ENCODE measurements at regions not wholly inside any gene's neighbourhood (a gene's known extent, or its start where the extent isn't known, plus 50 kb on each side); places are given as distances from the start of the nearest gene placed in this dataset.

DNA sequence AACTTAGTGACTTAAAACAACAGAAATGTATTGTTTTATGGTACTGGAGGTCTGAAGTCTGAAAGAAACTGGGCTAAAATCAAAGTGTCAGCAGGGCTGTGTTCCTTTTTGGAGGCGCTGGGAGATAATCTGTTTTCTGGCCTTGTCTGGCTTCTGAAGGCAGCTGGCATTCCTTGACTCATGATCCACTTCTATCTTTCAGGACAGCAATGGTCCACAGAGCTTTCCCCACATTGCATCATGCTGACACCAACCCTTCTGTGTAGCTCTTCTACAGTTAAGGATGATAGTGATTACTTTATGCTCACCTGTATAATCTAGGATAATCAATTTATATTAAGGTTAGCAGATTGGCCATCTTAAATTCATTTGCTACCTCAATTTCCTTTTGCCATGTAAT lies 392.1 kb downstream of the TDRD15 start:
- peak; percentile 31 for DNase-seq (ENCODE audit: low spot score)

DNA sequence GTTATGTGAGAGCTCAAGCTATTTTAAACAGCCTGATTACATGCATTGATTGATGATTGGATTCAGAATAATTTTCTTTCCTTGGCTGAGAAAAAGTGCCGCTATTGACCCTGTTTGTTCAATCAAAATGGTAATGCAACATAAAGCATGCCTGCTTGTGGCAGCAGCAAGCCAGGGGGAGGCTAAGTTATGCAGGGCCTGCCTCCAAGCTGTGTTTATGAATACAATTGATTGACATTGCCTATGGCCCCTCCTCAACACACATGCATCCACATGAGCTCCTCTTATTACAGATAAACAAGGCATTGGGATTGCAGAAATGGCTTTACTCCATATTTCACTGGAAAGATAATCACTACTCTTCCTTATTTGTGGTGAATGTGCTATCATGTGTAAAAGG lies 395.6 kb downstream of the TDRD15 start:
- no peak for DNase-seq (ENCODE audit: low spot score)

DNA sequence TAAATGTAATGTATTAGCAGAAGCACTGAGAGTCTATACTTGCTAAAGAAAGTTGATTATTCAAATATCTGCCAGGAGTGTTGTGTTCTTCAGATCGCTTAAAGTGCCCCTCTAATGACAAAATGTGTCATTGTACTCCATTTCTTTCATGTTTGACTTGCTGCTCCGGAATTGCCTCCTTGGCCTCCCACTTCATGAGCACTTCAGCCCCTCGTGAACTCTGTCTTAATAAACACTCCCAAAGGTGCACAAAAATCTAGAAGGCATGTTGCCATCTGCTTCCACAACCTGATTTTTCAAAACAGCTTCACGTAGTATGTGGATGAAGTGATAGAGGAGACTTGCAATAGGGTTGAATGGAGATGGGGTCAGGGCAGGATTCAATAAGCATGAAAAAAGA lies 396.1 kb downstream of the TDRD15 start:
- no peak for DNase-seq (ENCODE audit: low spot score)

DNA sequence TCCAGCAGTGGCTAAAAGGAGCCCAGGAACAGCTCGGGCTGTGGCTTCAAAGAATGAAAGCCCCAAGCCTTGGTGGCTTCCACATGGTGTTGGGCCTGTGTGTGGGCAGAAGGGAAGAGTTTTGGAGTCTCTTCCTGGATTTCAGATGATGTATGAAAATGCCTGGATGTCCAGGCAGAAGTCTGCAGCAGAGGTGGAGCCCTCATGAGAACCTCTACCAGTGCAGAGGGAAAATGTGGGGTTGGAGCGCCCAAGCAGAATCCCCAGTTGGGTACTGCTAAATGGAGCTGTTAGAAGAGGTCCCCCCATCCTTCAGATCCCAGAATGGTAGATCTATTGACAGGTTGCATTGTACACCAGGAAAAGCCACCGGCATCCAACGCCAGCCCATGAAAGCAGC lies 412.1 kb downstream of the TDRD15 start:
- DNase-seq (ENCODE audit: low spot score): no peak

DNA sequence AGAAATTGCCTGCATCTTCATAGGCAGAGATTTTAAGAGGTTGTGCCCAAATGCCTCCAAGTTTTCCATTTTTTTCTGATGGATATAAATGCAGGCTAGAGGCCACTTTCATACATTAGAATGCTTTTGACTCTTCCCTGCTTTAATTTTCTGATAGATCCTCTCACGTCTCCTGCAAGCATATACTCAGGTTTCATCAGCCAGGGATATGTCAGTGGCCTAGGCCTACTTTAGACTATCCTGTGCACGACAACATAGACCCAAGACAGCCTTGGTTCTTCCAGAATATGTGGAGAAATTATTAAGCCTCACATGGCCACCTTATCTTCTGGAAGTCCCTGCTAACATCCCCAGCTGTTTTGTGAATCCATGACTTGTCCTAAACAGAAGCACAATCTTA lies 415.9 kb downstream of the TDRD15 start:
- no peak for DNase-seq (ENCODE audit: low spot score)

DNA sequence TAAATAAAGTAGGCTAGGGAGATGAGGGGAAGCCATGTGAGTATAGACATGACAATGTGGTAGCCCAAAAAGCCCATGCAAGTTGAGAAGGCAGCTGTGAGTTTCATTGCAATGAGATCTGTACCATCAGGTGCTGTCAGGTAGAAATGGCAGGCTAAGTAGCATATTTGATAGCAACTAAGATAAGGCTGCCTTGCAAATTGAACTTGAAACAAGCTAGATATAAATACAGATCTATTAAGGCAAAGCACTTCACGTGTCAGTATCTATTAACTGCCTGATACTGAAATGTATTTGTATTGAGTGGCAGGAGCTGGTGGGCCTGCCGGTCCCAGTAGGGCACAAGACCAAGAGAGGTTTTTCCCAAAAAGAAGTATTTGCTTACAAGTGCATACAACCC lies 419.9 kb downstream of the TDRD15 start:
- no peak for DNase-seq (ENCODE audit: low spot score)

DNA sequence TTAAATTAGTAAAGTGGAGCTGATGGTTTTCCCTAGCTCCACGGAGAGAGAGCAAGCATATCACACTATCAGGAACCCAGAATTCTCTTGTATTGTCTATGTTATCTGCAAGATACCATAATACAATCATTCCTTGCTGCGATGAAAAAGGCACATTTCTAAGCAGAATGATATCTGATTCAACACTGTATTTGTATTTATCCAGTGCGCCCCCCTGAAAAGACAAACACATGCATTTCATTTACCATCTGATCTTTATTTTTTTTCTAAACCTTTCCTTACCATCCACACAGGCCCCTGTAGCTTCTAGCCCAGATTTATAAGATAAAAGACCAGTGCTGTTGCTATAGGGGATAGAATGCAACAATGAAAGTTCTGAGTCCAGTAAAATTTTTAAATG lies 420.6 kb downstream of the TDRD15 start:
- no peak for DNase-seq (ENCODE audit: low spot score)

DNA sequence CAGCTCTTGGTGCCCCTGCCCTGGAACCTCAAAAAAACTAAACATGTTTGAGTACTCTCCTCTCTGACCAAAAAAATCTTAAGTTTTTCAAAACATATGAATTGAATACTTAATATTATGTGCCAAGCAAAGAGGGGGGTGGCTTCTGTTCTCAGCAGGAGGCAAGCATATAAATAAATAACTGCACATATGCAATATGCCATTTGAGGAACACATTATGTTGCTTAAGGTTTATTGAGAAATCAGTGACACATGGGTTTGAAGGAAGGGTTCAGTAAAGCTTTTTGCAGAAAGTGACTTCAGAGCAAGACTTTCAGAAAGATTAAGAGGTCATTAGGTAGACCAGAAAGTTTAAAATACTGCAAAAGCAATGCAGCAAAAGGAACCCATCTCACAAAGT lies 429.2 kb downstream of the TDRD15 start:
- DNase-seq (ENCODE audit: low spot score): no peak

DNA sequence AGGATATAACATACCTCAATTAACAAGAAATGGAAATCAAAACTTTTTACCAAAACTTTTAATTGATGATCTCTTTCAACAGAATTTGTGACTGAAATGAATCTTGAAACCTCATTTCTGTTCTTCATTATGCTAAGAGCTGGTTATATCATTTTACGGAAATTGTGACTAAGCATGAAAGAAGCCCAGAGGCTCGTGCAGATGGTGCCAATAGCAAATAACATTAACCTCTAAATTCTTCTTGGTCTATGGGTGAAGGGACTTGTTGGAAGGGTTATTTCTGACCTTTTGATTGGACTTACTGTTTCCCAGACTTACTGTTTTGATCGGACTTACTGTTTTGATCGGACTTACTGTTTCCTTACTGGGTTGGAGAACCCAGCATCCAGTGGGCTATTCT lies 435.6 kb downstream of the TDRD15 start:
- no peak for DNase-seq (ENCODE audit: low spot score)

DNA sequence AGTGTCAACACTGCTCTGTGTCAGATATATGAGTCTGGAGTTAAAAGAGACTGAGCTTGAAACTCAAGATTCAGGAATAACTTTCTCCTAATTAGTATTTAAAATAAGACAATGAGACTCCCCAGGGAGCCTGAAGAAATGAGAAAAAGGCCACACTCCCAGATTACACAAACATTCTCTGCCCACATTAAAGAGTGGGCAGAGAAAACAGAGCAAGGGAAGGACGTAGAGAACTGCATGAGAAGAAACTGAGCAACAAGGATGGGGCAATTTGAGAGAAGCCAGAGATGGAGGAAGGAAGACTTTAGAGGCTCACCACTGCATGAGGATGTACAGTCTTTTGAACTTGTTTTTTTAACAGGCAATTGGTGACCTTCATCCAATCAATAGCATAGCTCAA lies 438.2 kb downstream of the TDRD15 start:
- DNase-seq (ENCODE audit: low spot score): no peak

DNA sequence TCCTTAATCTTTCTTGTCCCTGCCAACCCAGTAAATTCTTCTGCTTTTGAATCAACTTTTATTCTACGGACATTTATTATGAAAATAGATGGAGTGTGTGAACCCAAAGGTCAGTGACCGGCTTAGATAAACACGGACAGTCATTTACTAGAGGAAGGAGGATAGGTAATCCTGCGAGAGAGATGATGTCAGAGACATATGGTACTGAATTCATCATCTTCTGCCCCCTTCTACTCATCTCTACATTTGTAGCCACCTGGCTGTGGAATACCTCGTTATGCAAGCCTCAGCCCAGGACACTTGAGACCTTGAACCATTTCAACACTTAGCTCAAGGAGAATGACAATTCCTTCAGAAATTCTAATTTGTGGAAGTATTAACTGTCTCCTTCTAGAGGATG lies 443.6 kb downstream of the TDRD15 start:
- no peak for DNase-seq (ENCODE audit: low spot score)

DNA sequence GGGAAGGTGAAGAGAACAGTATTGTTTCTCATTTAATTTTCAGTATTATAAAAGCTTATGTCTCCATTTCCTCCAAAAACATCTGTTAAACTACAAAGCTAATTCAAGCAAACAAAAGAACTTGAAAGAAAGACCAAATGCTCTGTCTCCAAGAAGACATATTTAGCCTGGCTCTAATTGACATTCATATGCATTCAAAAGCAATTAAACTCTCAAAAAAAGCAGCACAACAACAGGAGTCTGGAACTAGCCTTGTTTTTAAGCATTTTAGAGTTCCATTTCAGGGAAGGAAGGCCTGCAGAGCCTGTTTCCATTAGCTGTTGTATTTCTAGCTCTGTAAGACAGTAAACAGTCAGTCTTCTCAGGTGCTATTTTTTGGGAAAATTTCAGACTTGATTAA lies 447.9 kb downstream of the TDRD15 start:
- DNase-seq (ENCODE audit: low spot score): no peak

DNA sequence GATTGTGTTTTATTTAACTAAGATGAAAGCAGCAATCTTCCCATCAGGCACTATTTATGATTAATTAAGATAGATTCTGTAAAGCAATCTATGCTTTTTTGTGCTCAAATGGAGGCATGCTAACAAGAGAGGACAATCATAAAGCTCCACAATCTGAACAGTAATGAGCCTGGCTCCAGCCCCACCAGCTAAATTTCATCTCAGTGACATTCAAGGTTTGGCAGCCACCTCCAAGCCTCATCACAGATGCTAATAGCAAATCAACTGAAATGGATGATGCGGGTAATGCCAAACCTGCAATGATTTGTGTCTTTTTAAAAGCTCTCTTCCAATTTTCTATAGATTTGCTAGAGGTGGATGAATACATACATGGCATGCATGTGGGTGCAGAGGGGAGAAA lies 456.6 kb downstream of the TDRD15 start:
- no peak for DNase-seq (ENCODE audit: low spot score)

DNA sequence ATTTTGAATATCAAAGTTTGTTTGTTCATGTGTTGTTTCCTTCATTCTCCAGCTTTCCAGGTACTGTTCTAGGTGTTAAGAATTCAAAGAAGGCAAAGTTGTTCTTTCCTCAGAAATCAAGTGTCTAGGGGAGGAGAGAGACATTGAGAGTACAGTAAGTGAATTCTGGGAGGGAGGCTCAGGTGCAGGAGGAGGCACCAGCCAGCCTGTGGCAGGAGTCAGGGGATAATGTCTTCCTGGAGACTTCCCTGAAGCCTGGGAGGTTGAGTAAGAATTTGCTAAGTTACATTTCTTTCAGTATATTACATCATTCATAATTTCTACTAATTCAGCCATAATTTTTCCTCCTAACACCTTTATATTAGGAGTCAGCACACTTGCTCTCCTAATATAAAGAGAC lies 462.1 kb downstream of the TDRD15 start:
- DNase-seq (ENCODE audit: low spot score): no peak

DNA sequence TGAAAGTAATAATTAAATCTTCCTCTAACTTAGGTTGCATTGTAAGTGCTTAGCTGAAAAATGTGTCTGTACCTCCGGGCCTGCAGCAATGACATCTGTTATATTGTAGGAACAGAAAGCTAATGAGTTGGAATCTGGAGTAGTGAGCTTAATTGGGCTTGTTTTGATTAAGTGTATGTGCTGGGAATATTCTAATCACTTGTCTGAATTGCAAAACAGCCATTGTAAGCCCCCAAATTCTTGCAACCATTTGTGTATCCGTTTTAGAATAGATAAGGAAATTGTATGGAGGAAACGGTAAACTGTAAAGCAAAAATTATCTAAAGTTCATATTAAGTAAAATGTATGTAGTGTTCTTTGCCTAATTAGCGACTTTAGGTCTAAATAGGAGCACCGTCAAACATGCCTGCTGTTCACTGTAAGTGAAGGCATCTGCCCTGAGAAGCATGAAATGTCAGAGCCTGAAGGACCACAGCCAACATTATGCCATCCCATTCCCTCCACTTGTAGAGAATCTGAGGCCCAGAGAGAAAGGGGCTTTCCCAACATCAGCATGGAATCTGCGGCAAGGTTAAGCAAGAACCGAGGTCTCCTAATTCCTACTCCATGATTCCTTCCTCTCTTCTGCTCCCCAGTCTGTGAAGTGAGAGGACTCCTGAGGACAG lies 466.4 kb downstream of the TDRD15 start:
- no peak for DNase-seq (ENCODE audit: low spot score)

DNA sequence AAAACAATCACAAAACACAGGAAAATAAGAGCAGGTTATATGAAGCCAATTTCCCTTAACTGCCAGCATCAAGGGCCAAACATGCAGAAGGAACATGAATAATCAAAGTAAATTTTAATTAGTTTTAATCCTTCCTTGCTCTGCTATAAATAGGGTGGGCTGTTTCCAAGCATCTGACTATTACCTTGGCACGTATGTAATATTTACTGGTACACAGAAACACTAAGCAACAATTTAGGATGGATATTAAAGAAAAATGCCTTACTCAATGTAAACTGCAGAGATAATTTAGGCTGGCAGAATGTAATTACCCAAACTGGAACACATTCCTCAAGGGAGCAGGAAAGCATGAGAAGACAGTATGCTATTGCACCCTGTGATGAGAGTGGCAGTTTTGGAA lies 468.2 kb downstream of the TDRD15 start:
- DNase-seq (ENCODE audit: low spot score): no peak

DNA sequence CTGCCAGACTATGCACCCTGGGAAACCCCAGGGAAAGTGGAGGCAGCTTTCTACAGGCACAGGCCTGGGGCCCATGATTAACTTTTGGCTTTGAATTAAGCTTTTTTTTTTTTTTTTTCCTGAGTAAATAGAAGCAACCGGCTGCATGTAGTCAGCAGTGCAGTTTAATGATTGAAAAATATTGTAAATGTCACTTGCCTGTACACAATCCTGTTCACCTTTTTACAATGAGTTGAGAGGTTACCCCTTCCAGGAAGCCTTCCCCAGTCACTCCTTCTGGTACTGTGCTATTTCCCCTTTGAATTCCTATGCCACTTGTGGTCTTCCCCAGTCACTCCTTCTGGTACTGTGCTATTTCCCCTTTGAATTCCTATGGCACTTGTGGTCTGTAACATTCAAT lies 475.6 kb downstream of the TDRD15 start:
- DNase-seq (ENCODE audit: low spot score): no peak

DNA sequence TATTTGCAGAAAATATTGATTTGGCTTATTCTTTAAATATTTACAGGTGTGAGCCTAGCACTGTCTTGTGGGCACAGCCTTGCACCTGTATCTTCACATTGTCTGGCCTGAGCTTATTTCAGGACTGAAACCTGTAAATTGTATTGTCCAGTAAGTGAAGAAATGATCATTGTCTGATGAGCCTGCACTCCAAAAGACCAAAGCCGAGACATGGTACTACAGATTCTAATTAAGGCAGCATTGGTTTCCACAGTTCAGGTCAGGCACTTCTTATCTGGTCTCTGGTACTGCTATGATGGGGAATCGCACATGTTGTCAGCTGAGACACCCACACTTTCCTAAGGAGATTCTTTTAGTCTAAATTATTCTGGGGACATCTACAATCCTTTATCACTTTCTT lies 479.0 kb downstream of the TDRD15 start:
- no peak for DNase-seq (ENCODE audit: low spot score)

DNA sequence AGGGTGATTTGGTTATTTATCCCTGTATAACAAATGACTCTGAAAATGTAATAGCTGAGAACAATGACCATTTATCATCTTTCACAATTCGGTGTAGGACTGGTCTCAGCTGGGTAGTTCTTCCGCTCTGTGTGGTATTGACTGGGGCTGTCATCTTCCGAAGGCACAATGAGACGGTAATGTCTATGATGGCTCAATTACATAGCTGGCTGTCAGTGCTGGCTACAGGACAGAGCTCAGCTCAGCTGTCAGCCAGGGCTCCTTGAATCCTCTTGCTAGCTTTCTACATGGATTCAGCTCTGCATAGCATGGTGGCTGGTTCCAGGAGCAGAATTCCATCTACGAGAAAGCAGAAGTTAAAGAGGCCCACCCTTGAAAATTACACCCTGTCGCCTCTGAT lies 483.8 kb downstream of the TDRD15 start:
- DNase-seq (ENCODE audit: low spot score): no peak

DNA sequence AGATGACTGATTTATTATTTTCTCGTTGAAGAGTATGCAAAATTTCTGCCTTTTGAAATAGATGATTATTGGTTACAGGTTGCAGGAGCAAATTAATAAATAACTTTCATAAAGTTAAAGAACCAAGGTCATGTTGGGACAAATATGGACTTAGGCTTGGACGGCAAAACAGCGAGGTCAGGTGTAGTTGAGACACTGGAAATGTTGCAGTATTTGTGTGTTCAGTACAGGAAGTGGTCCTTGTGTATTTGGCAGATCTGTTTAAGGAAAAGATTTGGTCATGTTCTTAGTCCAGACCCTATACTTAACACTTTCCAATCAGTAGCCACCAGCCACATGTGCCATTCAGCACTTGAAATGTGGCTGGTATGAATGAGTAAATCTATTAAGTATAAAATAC lies 486.5 kb downstream of the TDRD15 start:
- no peak for DNase-seq (ENCODE audit: low spot score)

DNA sequence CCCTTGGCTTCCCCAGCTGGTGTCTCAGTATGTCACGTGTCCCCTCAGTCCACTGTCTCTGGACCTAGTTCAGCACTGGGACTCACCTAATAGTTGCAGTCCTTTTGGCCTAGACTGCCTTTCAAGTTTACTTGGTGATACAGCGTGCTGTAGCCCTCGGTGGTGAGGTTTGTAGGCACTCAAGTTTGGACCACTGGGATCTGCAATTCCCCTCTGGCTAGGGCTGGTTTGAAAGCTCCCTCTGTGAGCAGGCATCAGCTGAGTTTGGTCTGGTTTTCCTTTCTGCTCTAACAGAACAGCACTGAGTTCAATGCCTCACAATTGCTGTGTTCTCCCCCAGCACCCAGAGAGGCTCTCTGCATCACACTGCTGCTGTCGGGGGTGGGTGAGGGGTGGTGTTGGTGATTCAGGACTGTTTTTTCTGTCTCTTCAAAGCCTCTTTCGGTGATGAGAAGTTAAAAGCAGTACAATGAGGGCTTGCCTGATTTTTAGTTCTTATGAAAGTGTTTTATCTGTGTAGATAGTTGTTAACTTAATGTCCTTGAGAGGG lies 494.2 kb downstream of the TDRD15 start:
- no peak for DNase-seq (ENCODE audit: low spot score)

DNA sequence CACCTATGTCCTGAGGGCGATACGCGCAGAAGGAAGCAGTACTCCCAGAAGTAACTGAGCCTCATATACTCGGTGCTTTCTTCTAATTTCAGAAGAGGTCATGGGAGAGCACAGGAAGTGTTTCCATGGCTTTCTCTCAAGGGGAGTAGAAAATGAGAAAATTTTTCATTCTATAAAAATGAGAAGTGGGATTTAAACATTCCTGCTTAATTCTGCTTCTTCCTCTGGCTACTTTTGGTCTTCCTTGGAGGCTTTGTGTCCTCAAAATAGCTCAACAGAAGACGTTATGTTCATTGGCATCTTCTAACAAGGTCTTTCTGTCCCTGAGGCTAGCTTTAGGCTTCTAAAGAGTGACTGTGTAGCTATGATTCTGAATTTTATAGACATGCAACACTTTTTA lies 497.0 kb downstream of the TDRD15 start:
- DNase-seq (ENCODE audit: low spot score): no peak

DNA sequence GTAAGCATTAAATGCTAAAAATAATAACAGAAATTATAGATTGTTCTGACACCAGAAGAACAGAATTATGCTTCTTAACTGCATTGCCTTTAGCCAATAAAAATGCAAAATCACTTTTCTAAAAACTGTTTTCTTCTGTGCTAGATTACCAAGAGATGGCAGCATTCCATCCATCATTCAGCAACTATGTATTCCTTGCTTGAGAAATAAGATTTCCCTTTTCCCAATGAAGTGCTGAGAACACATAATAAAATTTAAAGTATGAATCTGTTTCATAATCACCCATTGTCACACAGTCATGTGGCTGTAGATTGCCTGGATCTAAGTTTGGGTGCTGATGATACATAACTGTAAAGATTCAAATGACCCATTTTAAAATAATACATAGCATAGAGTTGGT lies 504.2 kb downstream of the TDRD15 start:
- no peak for DNase-seq (ENCODE audit: low spot score)

DNA sequence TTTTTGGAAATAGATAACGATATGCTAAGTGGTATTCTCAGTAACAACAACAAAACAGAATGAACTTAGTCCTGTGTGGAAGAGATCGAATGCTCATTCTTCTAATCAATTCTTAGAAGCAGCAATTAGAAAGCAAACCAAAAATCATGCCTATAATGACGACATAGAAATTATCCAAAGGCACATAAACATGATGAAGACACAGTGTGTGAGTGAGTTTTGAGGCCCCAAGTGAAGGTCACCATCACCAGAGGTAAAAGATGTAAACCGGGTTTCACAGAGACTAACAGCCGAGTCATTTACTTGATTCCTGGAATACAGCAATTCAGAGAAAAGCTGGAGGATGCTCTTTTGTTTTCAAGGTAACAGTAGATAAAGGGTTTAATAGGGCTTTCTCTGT lies 509.2 kb downstream of the TDRD15 start:
- DNase-seq (ENCODE audit: low spot score): no peak

DNA sequence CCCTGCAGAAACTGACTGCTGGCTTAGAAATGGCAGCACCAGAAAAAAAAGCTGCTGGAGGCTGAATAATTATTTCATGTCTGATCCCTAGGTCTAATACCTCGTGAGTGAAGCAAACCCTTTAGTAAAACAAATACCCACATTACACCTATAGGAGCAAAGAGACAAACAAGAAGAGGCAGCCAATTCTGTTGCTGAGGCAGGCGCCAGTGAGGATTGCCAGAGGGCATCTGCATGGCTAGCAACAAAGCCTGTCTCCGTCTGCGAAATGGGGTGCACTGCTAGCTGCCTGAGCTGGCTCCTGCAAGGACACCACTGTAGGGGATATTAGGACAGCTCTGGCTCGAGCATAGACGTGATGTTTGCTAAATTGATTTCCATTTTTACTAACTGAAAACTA lies 509.7 kb downstream of the TDRD15 start:
- DNase-seq (ENCODE audit: low spot score): no peak

Data from SW480 (cell line).